ENCODE measurements at regions not wholly inside any gene's neighbourhood (a gene's known extent, or its start where the extent isn't known, plus 50 kb on each side); places are given as distances from the start of the nearest gene placed in this dataset.

GRCh38 chr2:234739061-234739460 is 212.8 kb upstream of the SH3BP4 start:
- TF ChIP-seq, protein P1, sequence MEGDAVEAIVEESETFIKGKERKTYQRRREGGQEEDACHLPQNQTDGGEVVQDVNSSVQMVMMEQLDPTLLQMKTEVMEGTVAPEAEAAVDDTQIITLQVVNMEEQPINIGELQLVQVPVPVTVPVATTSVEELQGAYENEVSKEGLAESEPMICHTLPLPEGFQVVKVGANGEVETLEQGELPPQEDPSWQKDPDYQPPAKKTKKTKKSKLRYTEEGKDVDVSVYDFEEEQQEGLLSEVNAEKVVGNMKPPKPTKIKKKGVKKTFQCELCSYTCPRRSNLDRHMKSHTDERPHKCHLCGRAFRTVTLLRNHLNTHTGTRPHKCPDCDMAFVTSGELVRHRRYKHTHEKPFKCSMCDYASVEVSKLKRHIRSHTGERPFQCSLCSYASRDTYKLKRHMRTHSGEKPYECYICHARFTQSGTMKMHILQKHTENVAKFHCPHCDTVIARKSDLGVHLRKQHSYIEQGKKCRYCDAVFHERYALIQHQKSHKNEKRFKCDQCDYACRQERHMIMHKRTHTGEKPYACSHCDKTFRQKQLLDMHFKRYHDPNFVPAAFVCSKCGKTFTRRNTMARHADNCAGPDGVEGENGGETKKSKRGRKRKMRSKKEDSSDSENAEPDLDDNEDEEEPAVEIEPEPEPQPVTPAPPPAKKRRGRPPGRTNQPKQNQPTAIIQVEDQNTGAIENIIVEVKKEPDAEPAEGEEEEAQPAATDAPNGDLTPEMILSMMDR (IDR thresholded peaks at IDR 0.05; ENCODE audit: borderline replicate concordance, extremely low read depth, low read length, poor library complexity, severe bottlenecking) = no peak
- no peak for TF ChIP-seq EZH2 (IDR thresholded peaks at IDR 0.05; ENCODE audit: borderline replicate concordance, low read depth, low read length, severe bottlenecking)

Measured in DND-41 (cell line).